Jurkat, Clone E6-1 (cell line): ENCODE measurements at regions not wholly inside any gene's neighbourhood (a gene's known extent, or its start where the extent isn't known, plus 50 kb on each side); places are given as distances from the start of the nearest gene placed in this dataset.
A peak's percentile ranks its signal among the peaks of the same experiment; 100 is the strongest.
"Not testable (repeated sequence)": the region's sequence is repeated elsewhere in the genome, so short reads cannot be mapped to it uniquely, and the experiment has no call there.

ENCODE experiments used
- DNase-seq: peaks from one replicate; pipeline ENCODE4 v3.0.0-alpha.2; 2011; ENCODE audit warnings: low read depth, low spot score
- H3K4me3 ChIP-seq: 2 replicates; pipeline ENCODE4 v1.5.1; 2011; ENCODE audit warnings: mild to moderate bottlenecking, low read length, control low read depth, moderate library complexity

GRCh38 chr6:96743496-96743895 lies 93.8 kb downstream of the GPR63 start:
- no peak for DNase-seq
- H3K4me3 ChIP-seq = no peak overlapping the region

GRCh38 chr6:96742702-96743101 lies 94.6 kb downstream of the GPR63 start:
- DNase-seq = no peak
- no peak overlapping the region for H3K4me3 ChIP-seq

GRCh38 chr6:96735332-96735731 lies 101.9 kb downstream of the GPR63 start:
- DNase-seq = no peak
- no peak overlapping the region for H3K4me3 ChIP-seq

- DNase-seq = no peak
- no peak overlapping the region for H3K4me3 ChIP-seq
These were observed 110.1 kb downstream of the GPR63 start for GRCh38 chr6:96727144-96727543.

GRCh38 chr6:96725296-96725695 lies 112.0 kb downstream of the GPR63 start:
- no peak for DNase-seq
- no peak overlapping the region for H3K4me3 ChIP-seq

- no peak for DNase-seq
These were observed 112.6 kb downstream of the GPR63 start for GRCh38 chr6:96724641-96725040.

GRCh38 chr6:96723362-96723761 lies 113.9 kb downstream of the GPR63 start:
- no peak for DNase-seq
- H3K4me3 ChIP-seq = no peak overlapping the region

More at GRCh38 chr6:96724641-96725040, 112.6 kb downstream of the GPR63 start:
- no peak overlapping the region for H3K4me3 ChIP-seq

- no peak for DNase-seq
- no peak overlapping the region for H3K4me3 ChIP-seq
These were observed 116.0 kb downstream of the GPR63 start for GRCh38 chr6:96721227-96721626.

- no peak overlapping the region for H3K4me3 ChIP-seq
- DNase-seq = no peak
These were observed 121.1 kb downstream of the GPR63 start for GRCh38 chr6:96716221-96716620.

- H3K4me3 ChIP-seq = no peak overlapping the region
- DNase-seq = no peak
These were observed 121.7 kb downstream of the GPR63 start for GRCh38 chr6:96715608-96716007.

GRCh38 chr6:96704713-96705112 lies 132.6 kb downstream of the GPR63 start:
- peak; percentile 19 for DNase-seq

GRCh38 chr6:96702626-96703025 lies 134.7 kb downstream of the GPR63 start:
- DNase-seq = no peak
- no peak overlapping the region for H3K4me3 ChIP-seq

More at GRCh38 chr6:96704713-96705112, 132.6 kb downstream of the GPR63 start:
- no peak overlapping the region for H3K4me3 ChIP-seq

- H3K4me3 ChIP-seq = no peak overlapping the region
- DNase-seq = no peak
These were observed 136.4 kb downstream of the GPR63 start for GRCh38 chr6:96700915-96701314.

- not testable (repeated sequence) for H3K4me3 ChIP-seq
- peak; percentile 85 for DNase-seq
These were observed 131.5 kb downstream of the FHL5 start for GRCh38 chr6:96694429-96694828.

GRCh38 chr6:96687121-96687520 lies 124.2 kb downstream of the FHL5 start:
- no peak for DNase-seq
- no peak overlapping the region for H3K4me3 ChIP-seq

- no peak overlapping the region for H3K4me3 ChIP-seq
- no peak for DNase-seq
These were observed 122.8 kb downstream of the FHL5 start for GRCh38 chr6:96685702-96686101.

GRCh38 chr6:96683819-96684528 lies 121.0 kb downstream of the FHL5 start:
- no peak for DNase-seq
- no peak overlapping the region for H3K4me3 ChIP-seq

- DNase-seq = no peak
- no peak overlapping the region for H3K4me3 ChIP-seq
These were observed 119.1 kb downstream of the FHL5 start for GRCh38 chr6:96682017-96682416.

GRCh38 chr6:96675597-96675996 lies 112.7 kb downstream of the FHL5 start:
- no peak for DNase-seq
- no peak overlapping the region for H3K4me3 ChIP-seq
